GM12878 (cell line): ENCODE measurements at regions not wholly inside any gene's neighbourhood (a gene's known extent, or its start where the extent isn't known, plus 50 kb on each side); places are given as distances from the start of the nearest gene placed in this dataset.

Experiments used
- ATAC-seq: fragments of 200-7000 bp; cut with Tn5 transposase; 3 replicates; pipeline ENCODE4 v1.9.1; 2020; ENCODE audit warnings: mild to moderate bottlenecking, moderate library complexity
- BruUV-seq: library from RNA; stranded (reverse); fragments of 400-500 nt; replicated peaks from 2 replicates; lab custom pipeline; 2021; lab: Mats Ljungman, UMichigan
- CTCF ChIA-PET: fragments of 300-600 bp; sonication (Branson Sonifier 250); formaldehyde crosslinking; extraction: SDS; loops from one replicate; lab custom pipeline; 2021; ENCODE audit warnings: inconsistent platforms; lab: Yijun Ruan, JAX
- POLR2A ChIA-PET: fragments of 350-600 bp; formaldehyde crosslinking; extraction: SDS; loops from one replicate; lab custom pipeline; 2021; ENCODE audit warnings: inconsistent platforms; lab: Charles Lee
- RAD21 ChIA-PET: fragments of 300-600 bp; sonication (Branson Sonifier 250); formaldehyde crosslinking; loops from one replicate; lab custom pipeline; 2023; ENCODE audit warnings: antibody characterized with exemption; ENCODE audit not compliant: unreplicated experiment; lab: Charles Lee
- SMC1A ChIA-PET: fragments of 300-600 bp; sonication (Branson Sonifier 250); formaldehyde crosslinking; loops from one replicate; lab custom pipeline; 2023; ENCODE audit not compliant: unreplicated experiment, uncharacterized antibody; lab: Charles Lee
- DNase-seq: peaks from one replicate; pipeline ENCODE4 v3.0.0-alpha.2; 2011; ENCODE audit warnings: low read depth, low spot score
- FAIRE-seq: peaks from 3 replicates; lab custom pipeline; 2011; peaks lifted over from hg19 to GRCh38; lab: Jason Lieb, UNC
- H2AFZ ChIP-seq: 2 replicates; pipeline ENCODE4 v1.6.0; 2011; ENCODE audit warnings: low read depth, low read length, control low read depth; ENCODE audit not compliant: control insufficient read depth
- H3K27ac ChIP-seq: 2 replicates; pipeline ENCODE4 v1.5.1; 2011; ENCODE audit warnings: control low read depth; ENCODE audit not compliant: control insufficient read depth, insufficient read depth
- H3K27me3 ChIP-seq, 2 experiments: replicated peaks in 1 of 2; 2 replicates each; pipeline versions ENCODE4 v1.6.0 to v1.6.1; 2011; ENCODE audit warnings: low read length in 1 of 2; ENCODE audit not compliant: control insufficient read depth in 2 of 2, insufficient read depth in 2 of 2
- H3K36me3 ChIP-seq, 2 experiments: 2 replicates each; pipeline ENCODE4 v1.5.1; 2011; ENCODE audit warnings: low read length in 1 of 2; ENCODE audit not compliant: control insufficient read depth in 2 of 2, insufficient read depth in 2 of 2
- H3K4me1 ChIP-seq: 2 replicates; pipeline ENCODE4 v1.6.1; 2011; ENCODE audit warnings: mild to moderate bottlenecking, low read length, moderate library complexity, mixed read lengths; ENCODE audit not compliant: control insufficient read depth, insufficient read depth
- H3K4me2 ChIP-seq: 2 replicates; pipeline ENCODE4 v1.6.0; 2011; ENCODE audit warnings: control low read depth; ENCODE audit not compliant: control insufficient read depth, insufficient read depth
- H3K4me3 ChIP-seq: fragments of 200-600 bp; sonication (generic); 2 replicates; pipeline ENCODE4 v1.5.1; 2016
- H3K79me2 ChIP-seq: 2 replicates; pipeline ENCODE4 v1.6.0; 2011; ENCODE audit warnings: low read length; ENCODE audit not compliant: control insufficient read depth, insufficient read depth
- H3K9ac ChIP-seq: 2 replicates; pipeline ENCODE4 v1.8.0; 2011; ENCODE audit warnings: low read length, control low read depth, mixed read lengths; ENCODE audit not compliant: control insufficient read depth, insufficient read depth
- H3K9me3 ChIP-seq: replicated peaks from 3 replicates; pipeline ENCODE4 v1.5.1; 2011; ENCODE audit warnings: mild to moderate bottlenecking, low read length; ENCODE audit not compliant: control insufficient read depth, insufficient read depth
- H4K20me1 ChIP-seq: 2 replicates; pipeline ENCODE4 v1.6.0; 2011; ENCODE audit not compliant: control insufficient read depth, insufficient read depth
- IRF5 ChIP-seq: fragments of 450-650 bp; IDR thresholded peaks from 2 replicates; pipeline ENCODE4 v1.6.1; 2017; ENCODE audit warnings: borderline replicate concordance
- PAX5 ChIP-seq: IDR thresholded peaks from 2 replicates; pipeline ENCODE4 v1.6.1; 2011; ENCODE audit warnings: low read depth, low read length, borderline replicate concordance
- WGBS: methylation state at CpG from one replicate; pipeline ENCODE4 v1.1.6; 2016; ENCODE audit warnings: low lambda C conversion rate; ENCODE audit not compliant: insufficient replicate concordance, insufficient coverage; ENCODE audit errors: missing lambda C conversion rate; 5-methylcytosine and 5-hydroxymethylcytosine counted together
- in situ Hi-C: fragments of 300-500 bp; cut with MboI; formaldehyde crosslinking; loops from 9 replicates; pipeline ENCODE4 v1.14.3; 2018; ENCODE audit warnings: mixed read lengths
- intact Hi-C: fragments of 100-400 bp; cut with micrococcal nuclease; formaldehyde crosslinking; loops from one replicate; pipeline ENCODE4 v1.14.2; 2022; ENCODE audit not compliant: unreplicated experiment

- intact Hi-C loops, result no loop called here
- ATAC-seq (no peak), FAIRE-seq (no peak)
Observed at GRCh38 chr15:95267481-95267880, 1036.1 kb downstream of the MCTP2 start.

GRCh38 chr15:95269242-95270183 is 1038.2 kb downstream of the MCTP2 start:
- Histone ChIP-seq H2AFZ (no peak overlapping the region), H3K4me3 (no peak overlapping the region), H3K9ac (no peak overlapping the region), H3K79me2 (no peaks in the 10 kb centered on the region)
- ChIA-PET CTCF (interaction anchor here (1.9 kb wide), 2 partner anchors 10 kb away, joined by 6 to 9 read pairs; no protein-coding TSS in a partner anchor), SMC1A (interaction anchor here (0.6 to 1.5 kb wide), 3 partner anchors 9 to 429 kb away, joined by 3 to 8 read pairs (median 3); no protein-coding TSS in a partner anchor)
- no peak for ATAC-seq
- WGBS, result 24% methylated on average over 10 of the region's 10 CpGs
- BruUV-seq, result no TSS peak
- no peak for TF ChIP-seq IRF5
- TF ChIP-seq, all 136 proteins: peak for 0
- no peaks in the 10 kb centered on the region for H3K27me3 ChIP-seq
- in situ Hi-C loops (loop anchor here (10.0 kb wide), 3 partner anchors 565 to 1965 kb away; no protein-coding TSS in a partner anchor), intact Hi-C loops (no loop called here)
- no peaks in the 10 kb centered on the region for H4K20me1 ChIP-seq
- ChIA-PET POLR2A (no interaction called here), RAD21 (no interaction called here)
- H3K4me2 ChIP-seq, result no peak overlapping the region
- H3K9me3 ChIP-seq, result no peaks in the 10 kb centered on the region
- H3K4me1 ChIP-seq, result no peaks in the 10 kb centered on the region
- H3K36me3 ChIP-seq, result no peaks in the 10 kb centered on the region
- DNase-seq (no peak), FAIRE-seq (no peak)
- no peak overlapping the region for H3K27ac ChIP-seq

More at GRCh38 chr15:95267481-95267880, 1036.1 kb downstream of the MCTP2 start:
- SMC1A ChIA-PET, result interaction anchor here (0.8 to 10.6 kb wide), 7 partner anchors 18 to 1971 kb away, joined by 3 to 310 read pairs (median 4); no protein-coding TSS in a partner anchor
- Histone ChIP-seq H4K20me1 (no peaks in the 10 kb centered on the region), H3K27me3 (no peaks in the 10 kb centered on the region), H3K36me3 (no peaks in the 10 kb centered on the region), H3K27ac (no peak overlapping the region), H2AFZ (no peak overlapping the region), H3K4me3 (no peak overlapping the region), H3K9me3 (no peaks in the 10 kb centered on the region), H3K79me2 (no peaks in the 10 kb centered on the region), H3K4me1 (no peaks in the 10 kb centered on the region), H3K4me2 (no peak overlapping the region), H3K9ac (no peak overlapping the region)
- no peak for TF ChIP-seq PAX5
- 18% methylated on average over 3 of the region's 3 CpGs for WGBS
- in situ Hi-C loops, result loop anchor here (10.0 kb wide), 3 partner anchors 567 to 1967 kb away; no protein-coding TSS in a partner anchor
- DNase-seq, result no peak
- BruUV-seq, result no TSS peak
- RAD21 ChIA-PET, result interaction anchor here (1.1 to 2.0 kb wide), 4 partner anchors 9 to 1079 kb away, joined by 3 to 6 read pairs (median 4); no protein-coding TSS in a partner anchor
- POLR2A ChIA-PET, result interaction anchor here (0.5 kb wide), 1 partner anchor 23 kb away, joined by 10 read pairs; no protein-coding TSS in a partner anchor
- CTCF ChIA-PET, result interaction anchor here (0.5 to 2.0 kb wide), 7 partner anchors 8 to 236 kb away, joined by 3 to 9 read pairs (median 5); no protein-coding TSS in a partner anchor
